Ascending aorta (tissue), 2 donors: ENCODE measurements at regions not wholly inside any gene's neighbourhood (a gene's known extent, or its start where the extent isn't known, plus 50 kb on each side); places are given as distances from the start of the nearest gene placed in this dataset.

ENCODE experiments used
- DNase-seq, 2 donors: peaks; one replicate each; pipeline ENCODE4 v3.0.0-alpha.2; 2019; ENCODE audit warnings: low spot score in 2 of 2
- H3K27ac ChIP-seq, 2 donors: fragments of 200-600 bp; sonication (generic); one replicate each; pipeline ENCODE4 v1.5.1; 2016 to 2017; ENCODE audit warnings: mild to moderate bottlenecking in 1 of 2
- H3K27me3 ChIP-seq: fragments of 200-600 bp; sonication (generic); one replicate; pipeline ENCODE4 v1.5.1; 2017
- H3K36me3 ChIP-seq, 2 donors: fragments of 200-600 bp; sonication (generic); one replicate each; pipeline ENCODE4 v1.5.1; 2016
- H3K4me1 ChIP-seq, 2 donors: fragments of 200-600 bp; sonication (generic); one replicate each; pipeline ENCODE4 v1.5.1; 2016 to 2017; ENCODE audit warnings: mild to moderate bottlenecking in 1 of 2
- H3K4me3 ChIP-seq, 2 donors: fragments of 200-600 bp; sonication (generic); one replicate each; pipeline ENCODE4 v1.5.1; 2016 to 2017; ENCODE audit warnings: mild to moderate bottlenecking in 1 of 2
- H3K9me3 ChIP-seq, 2 donors: fragments of 200-600 bp; sonication (generic); one replicate each; pipeline ENCODE4 v1.5.1; 2016
- intact Hi-C: fragments of 100-400 bp; cut with DNase I; formaldehyde crosslinking; loops from one replicate; pipeline ENCODE4 v1.15.1; 2023
- TF ChIP-seq, protein P1 (sequence below), 3 experiments: fragments of 200-600 bp in 2 of 3; fragments of 450-650 bp in 1 of 3; sonication (generic) in 2 of 3; IDR thresholded peaks; one replicate each; pipeline ENCODE4 v1.5.1; 2016 to 2019; ENCODE audit warnings: antibody characterized with exemption in 3 of 3, mild to moderate bottlenecking in 1 of 3, moderate library complexity in 1 of 3

GRCh38 chr13:39894586-39894985, 239.1 kb downstream of the COG6 start:
- Histone ChIP-seq H3K36me3 (no peaks in the 10 kb centered on the region), H3K27me3 (no peaks in the 10 kb centered on the region), H3K27ac (no peak overlapping the region), H3K4me3 (no peak overlapping the region), H3K4me1 (peaks cover 0 to 3% of the 10 kb centered on the region in 2 donors), H3K9me3 (no peaks in the 10 kb centered on the region)
- no peak for DNase-seq
- intact Hi-C loops = no loop called here
- TF ChIP-seq, protein P1, sequence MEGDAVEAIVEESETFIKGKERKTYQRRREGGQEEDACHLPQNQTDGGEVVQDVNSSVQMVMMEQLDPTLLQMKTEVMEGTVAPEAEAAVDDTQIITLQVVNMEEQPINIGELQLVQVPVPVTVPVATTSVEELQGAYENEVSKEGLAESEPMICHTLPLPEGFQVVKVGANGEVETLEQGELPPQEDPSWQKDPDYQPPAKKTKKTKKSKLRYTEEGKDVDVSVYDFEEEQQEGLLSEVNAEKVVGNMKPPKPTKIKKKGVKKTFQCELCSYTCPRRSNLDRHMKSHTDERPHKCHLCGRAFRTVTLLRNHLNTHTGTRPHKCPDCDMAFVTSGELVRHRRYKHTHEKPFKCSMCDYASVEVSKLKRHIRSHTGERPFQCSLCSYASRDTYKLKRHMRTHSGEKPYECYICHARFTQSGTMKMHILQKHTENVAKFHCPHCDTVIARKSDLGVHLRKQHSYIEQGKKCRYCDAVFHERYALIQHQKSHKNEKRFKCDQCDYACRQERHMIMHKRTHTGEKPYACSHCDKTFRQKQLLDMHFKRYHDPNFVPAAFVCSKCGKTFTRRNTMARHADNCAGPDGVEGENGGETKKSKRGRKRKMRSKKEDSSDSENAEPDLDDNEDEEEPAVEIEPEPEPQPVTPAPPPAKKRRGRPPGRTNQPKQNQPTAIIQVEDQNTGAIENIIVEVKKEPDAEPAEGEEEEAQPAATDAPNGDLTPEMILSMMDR (IDR thresholded peaks at IDR 0.05) = no peak

DNA sequence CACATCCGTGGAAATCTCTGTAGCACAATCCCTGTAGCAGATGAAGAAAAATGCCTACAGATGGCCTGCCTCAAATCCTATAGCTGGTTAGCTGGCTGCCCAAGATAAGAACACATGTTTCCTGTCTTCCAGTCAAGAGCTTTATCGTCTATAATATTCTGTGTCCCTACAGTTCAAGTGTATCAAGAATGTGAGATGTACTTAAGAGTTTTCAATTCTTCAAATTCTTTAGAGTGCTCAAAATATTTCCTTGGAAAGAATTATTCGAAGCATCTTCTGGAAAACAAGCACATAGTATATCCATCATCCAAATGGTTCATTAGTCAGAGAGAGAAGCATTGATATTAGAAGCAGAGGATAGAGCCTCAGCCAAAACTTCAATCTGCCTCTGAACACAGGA, 239.8 kb downstream of the COG6 start:
- DNase-seq = no peak
- TF ChIP-seq, protein P1 (IDR thresholded peaks at IDR 0.05) = no peak
- no peaks in the 10 kb centered on the region for H3K27me3 ChIP-seq
- H3K36me3 ChIP-seq = no peaks in the 10 kb centered on the region
- no peak overlapping the region for H3K27ac ChIP-seq
- no peaks in the 10 kb centered on the region for H3K9me3 ChIP-seq
- peaks cover 0 to 6% of the 10 kb centered on the region in 2 donors for H3K4me1 ChIP-seq
- H3K4me3 ChIP-seq = no peak overlapping the region
- intact Hi-C loops = no loop called here

GRCh38 chr13:39897636-39898035, 242.2 kb downstream of the COG6 start:
- Histone ChIP-seq H3K36me3 (no peaks in the 10 kb centered on the region), H3K9me3 (no peaks in the 10 kb centered on the region), H3K27ac (no peak overlapping the region), H3K27me3 (no peaks in the 10 kb centered on the region), H3K4me1 (peaks cover 0 to 3% of the 10 kb centered on the region in 2 donors), H3K4me3 (no peak overlapping the region)
- TF ChIP-seq, protein P1 (IDR thresholded peaks at IDR 0.05) = no peak
- no peak for DNase-seq
- intact Hi-C loops = no loop called here

DNA sequence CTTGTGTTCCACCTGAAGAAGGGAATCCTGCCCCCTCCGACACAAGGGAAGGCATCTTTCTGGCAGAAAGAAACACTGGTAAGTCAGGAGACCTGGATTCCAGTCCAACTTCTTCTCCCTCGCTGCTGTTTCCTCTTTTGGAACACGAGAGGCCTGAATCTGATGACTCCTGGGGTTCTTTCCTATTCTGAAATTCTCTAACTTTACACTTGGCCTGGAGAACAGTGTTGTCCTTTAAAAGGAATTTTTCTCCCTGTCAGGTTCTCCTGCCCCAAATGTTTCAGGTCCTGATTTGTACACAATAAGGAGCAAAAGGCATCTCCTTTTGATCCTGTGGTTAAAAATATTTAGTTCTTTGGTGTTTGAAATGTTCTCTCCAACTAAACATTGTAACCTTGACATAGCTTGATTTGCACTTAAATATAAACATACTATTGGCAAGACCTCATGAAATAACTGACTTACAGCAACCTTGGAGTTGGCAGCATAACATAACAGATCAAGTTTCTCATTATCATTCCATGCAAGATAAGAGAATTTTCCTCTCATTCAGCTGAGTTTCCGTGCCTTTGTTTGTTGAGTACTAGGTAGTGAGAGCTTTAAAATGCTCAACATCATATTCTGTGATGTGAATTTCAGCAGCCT, 244.8 kb downstream of the COG6 start:
- peaks cover 0 to 3% of the 10 kb centered on the region in 2 donors for H3K4me1 ChIP-seq
- intact Hi-C loops = no loop called here
- no peak for DNase-seq
- H3K4me3 ChIP-seq = no peak overlapping the region
- peak overlapping the region in 1 of 2 donors; percentile 11 for H3K27ac ChIP-seq
- H3K36me3 ChIP-seq = no peaks in the 10 kb centered on the region
- H3K27me3 ChIP-seq = no peaks in the 10 kb centered on the region
- TF ChIP-seq, protein P1 (IDR thresholded peaks at IDR 0.05) = no peak
- no peaks in the 10 kb centered on the region for H3K9me3 ChIP-seq

DNA sequence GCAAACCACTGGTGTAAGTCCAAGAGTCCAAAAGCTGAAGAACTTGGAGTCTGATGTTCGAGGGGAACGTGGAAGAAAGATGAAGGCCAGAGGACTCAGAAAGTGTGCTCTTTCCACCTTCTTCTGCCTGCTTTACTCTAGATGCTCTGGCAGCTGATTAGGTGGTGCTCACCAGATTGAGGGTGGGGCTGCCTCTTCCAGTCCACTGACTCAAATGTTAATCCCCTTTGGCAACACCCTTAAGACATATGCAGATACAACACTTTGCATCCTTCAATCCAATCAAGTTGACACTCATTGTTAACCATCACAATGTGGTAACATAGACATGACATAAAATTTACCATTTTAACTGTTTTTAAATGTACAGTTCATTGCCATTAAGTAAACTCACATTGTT, 249.5 kb downstream of the COG6 start:
- no peaks in the 10 kb centered on the region for H3K27me3 ChIP-seq
- intact Hi-C loops = no loop called here
- no peaks in the 10 kb centered on the region for H3K36me3 ChIP-seq
- TF ChIP-seq, protein P1 (IDR thresholded peaks at IDR 0.05) = no peak
- no peak overlapping the region for H3K27ac ChIP-seq
- DNase-seq = no peak
- H3K4me1 ChIP-seq = peaks cover 0 to under 1% of the 10 kb centered on the region in 2 donors
- H3K9me3 ChIP-seq = no peaks in the 10 kb centered on the region
- no peak overlapping the region for H3K4me3 ChIP-seq

GRCh38 chr13:39909634-39910033, 254.2 kb downstream of the COG6 start:
- DNase-seq = no peak
- H3K27me3 ChIP-seq = no peaks in the 10 kb centered on the region
- intact Hi-C loops = no loop called here
- no peaks in the 10 kb centered on the region for H3K36me3 ChIP-seq
- peaks cover 0 to 3% of the 10 kb centered on the region in 2 donors for H3K4me1 ChIP-seq
- H3K27ac ChIP-seq = no peak overlapping the region
- TF ChIP-seq, protein P1 (IDR thresholded peaks at IDR 0.05) = no peak
- no peaks in the 10 kb centered on the region for H3K9me3 ChIP-seq
- H3K4me3 ChIP-seq = no peak overlapping the region
